DOHH2 (cell line): ENCODE measurements at regions not wholly inside any gene's neighbourhood (a gene's known extent, or its start where the extent isn't known, plus 50 kb on each side); places are given as distances from the start of the nearest gene placed in this dataset.

Experiments
- H3F3A ChIP-seq: fragments of 200-600 bp; sonication (generic), shearing (Covaris generic); 2 replicates; pipeline ENCODE4 v1.6.0; 2016; ENCODE audit warnings: antibody characterized with exemption, mild to moderate bottlenecking; ENCODE audit not compliant: control insufficient read depth, insufficient read depth
- H3K27ac ChIP-seq: fragments of 200-600 bp; sonication (generic); 2 replicates; pipeline ENCODE4 v1.5.1; 2014; ENCODE audit warnings: low read depth, mild to moderate bottlenecking, low read length, moderate library complexity
- H3K27me3 ChIP-seq: fragments of 200-600 bp; sonication (generic); 2 replicates; pipeline ENCODE4 v1.6.1; 2014; ENCODE audit warnings: mild to moderate bottlenecking, low read length, mixed read lengths; ENCODE audit not compliant: control insufficient read depth
- H3K36me3 ChIP-seq: fragments of 200-600 bp; sonication (generic); 2 replicates; pipeline ENCODE4 v1.6.1; 2014; ENCODE audit warnings: mild to moderate bottlenecking, low read length, moderate library complexity, mixed read lengths; ENCODE audit not compliant: control insufficient read depth
- H3K4me1 ChIP-seq: fragments of 200-600 bp; sonication (generic); 2 replicates; pipeline ENCODE4 v1.6.1; 2014; ENCODE audit warnings: mild to moderate bottlenecking, low read length, mixed read lengths; ENCODE audit not compliant: control insufficient read depth
- H3K4me2 ChIP-seq: fragments of 200-600 bp; sonication (generic); 2 replicates; pipeline ENCODE4 v1.6.0; 2014; ENCODE audit warnings: mild to moderate bottlenecking, low read length, moderate library complexity
- H3K4me3 ChIP-seq: fragments of 200-600 bp; sonication (generic); 2 replicates; pipeline ENCODE4 v1.5.1; 2014; ENCODE audit warnings: mild to moderate bottlenecking, low read length, mixed read lengths
- H3K79me2 ChIP-seq: fragments of 200-600 bp; sonication (generic); 2 replicates; pipeline ENCODE4 v1.6.1; 2014; ENCODE audit warnings: mild to moderate bottlenecking, low read length, mixed read lengths; ENCODE audit not compliant: control insufficient read depth
- H3K9me2 ChIP-seq: fragments of 200-600 bp; sonication (generic); replicated peaks from 2 replicates; pipeline ENCODE4 v1.6.1; 2014; ENCODE audit warnings: mild to moderate bottlenecking, low read length, mixed read lengths; ENCODE audit not compliant: control insufficient read depth
- H3K9me3 ChIP-seq: fragments of 200-600 bp; sonication (generic); 2 replicates; pipeline ENCODE4 v1.6.1; 2014; ENCODE audit warnings: antibody characterized with exemption, low read length, mixed read lengths; ENCODE audit not compliant: control insufficient read depth, insufficient read depth
- H4K20me1 ChIP-seq: fragments of 200-600 bp; sonication (generic); 2 replicates; pipeline ENCODE4 v1.6.0; 2014; ENCODE audit warnings: low read depth, mild to moderate bottlenecking, antibody characterized with exemption, low read length, moderate library complexity; ENCODE audit not compliant: control insufficient read depth, insufficient read depth
- EZH2phosphoT487 ChIP-seq: fragments of 200-600 bp; sonication (generic); IDR thresholded peaks from 2 replicates; pipeline ENCODE4 v1.6.1; 2017; ENCODE audit warnings: borderline replicate concordance, mild to moderate bottlenecking, antibody characterized with exemption, low read length, moderate library complexity, mixed read lengths
- TF ChIP-seq, protein P1 (sequence below): fragments of 200-600 bp; sonication (generic); IDR thresholded peaks from one replicate; pipeline ENCODE4 v1.5.1; 2014; ENCODE audit warnings: antibody characterized with exemption, mild to moderate bottlenecking, low read depth, low read length; ENCODE audit not compliant: poor library complexity, severe bottlenecking

DNA sequence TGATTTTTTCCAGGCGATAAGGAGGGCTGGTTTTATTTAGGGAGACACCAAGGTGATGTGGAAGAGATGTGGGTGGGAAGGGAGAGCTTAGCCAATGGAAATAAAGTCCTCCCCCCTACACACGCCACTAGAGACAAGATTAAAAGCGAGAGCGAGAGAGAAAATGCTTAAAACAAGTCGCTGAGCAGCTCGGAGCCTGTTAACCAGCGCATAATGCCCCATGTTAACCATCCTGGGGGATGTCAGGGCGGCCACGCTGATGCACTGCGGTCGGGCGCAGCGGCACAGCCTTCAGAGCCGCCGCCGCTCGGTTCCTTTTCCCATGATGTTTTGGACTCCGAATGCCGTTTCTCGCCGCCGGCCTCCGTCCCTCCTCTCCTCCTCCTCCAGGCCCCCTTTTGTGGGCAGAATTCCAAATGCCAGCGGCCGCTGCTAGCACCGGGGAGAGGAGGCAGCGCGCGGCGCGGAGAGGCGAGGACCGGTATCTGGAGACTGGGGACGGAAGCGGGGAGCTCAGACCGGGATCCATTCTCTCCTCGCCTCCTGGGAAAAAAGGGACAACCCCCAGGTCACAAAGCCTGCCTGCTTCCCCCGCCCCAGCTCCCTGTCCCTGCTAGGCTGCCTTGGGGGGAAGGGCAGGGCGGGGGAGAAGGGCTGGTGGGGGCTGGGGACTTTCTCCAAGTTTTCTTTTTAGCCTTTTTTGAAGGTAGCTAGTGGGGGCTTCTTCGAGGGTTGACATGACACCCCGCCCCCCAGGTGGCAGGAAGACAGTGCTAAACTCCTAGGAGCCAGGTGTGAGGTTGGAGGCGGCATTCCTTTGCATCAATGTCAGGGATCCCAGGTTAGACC lies 98.1 kb upstream of the CCL2 start:
- Histone ChIP-seq H3K4me3 (no peak overlapping the region), H3F3A (no peaks in the 10 kb centered on the region), H3K79me2 (no peaks in the 10 kb centered on the region), H3K4me2 (no peak overlapping the region), H3K4me1 (no peaks in the 10 kb centered on the region), H3K9me2 (no peaks in the 10 kb centered on the region), H3K27ac (no peak overlapping the region), H3K9me3 (no peaks in the 10 kb centered on the region), H4K20me1 (no peaks in the 10 kb centered on the region), H3K27me3 (no peaks in the 10 kb centered on the region), H3K36me3 (no peaks in the 10 kb centered on the region)
- TF ChIP-seq, protein P1, sequence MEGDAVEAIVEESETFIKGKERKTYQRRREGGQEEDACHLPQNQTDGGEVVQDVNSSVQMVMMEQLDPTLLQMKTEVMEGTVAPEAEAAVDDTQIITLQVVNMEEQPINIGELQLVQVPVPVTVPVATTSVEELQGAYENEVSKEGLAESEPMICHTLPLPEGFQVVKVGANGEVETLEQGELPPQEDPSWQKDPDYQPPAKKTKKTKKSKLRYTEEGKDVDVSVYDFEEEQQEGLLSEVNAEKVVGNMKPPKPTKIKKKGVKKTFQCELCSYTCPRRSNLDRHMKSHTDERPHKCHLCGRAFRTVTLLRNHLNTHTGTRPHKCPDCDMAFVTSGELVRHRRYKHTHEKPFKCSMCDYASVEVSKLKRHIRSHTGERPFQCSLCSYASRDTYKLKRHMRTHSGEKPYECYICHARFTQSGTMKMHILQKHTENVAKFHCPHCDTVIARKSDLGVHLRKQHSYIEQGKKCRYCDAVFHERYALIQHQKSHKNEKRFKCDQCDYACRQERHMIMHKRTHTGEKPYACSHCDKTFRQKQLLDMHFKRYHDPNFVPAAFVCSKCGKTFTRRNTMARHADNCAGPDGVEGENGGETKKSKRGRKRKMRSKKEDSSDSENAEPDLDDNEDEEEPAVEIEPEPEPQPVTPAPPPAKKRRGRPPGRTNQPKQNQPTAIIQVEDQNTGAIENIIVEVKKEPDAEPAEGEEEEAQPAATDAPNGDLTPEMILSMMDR = no peak
- TF ChIP-seq EZH2phosphoT487 = no peak

DNA sequence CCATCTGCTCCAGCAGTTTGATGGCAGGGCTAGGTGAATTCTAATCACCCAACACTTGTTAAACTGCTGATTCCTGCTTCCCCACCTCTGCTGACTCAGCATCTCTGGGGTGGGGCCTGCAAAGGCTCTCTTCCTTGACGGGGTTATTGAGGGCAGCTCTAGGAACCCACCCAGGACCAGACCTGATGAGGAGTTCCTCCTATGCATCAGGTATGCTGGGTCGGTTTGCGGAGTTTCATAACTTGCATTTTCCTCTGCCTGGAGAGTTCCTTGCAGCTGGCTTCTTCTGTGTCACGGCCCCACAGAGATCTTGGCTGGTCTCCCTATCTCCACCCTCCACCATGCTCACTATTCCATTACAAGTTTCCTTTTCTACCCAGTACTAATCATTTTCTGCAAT lies 93.4 kb upstream of the CCL2 start:
- H3K27me3 ChIP-seq = peaks cover 5% of the 10 kb centered on the region; the same call in 1 of the 2 replicates
- H3K4me3 ChIP-seq = no peak overlapping the region
- H3F3A ChIP-seq = no peaks in the 10 kb centered on the region
- no peak overlapping the region for H3K27ac ChIP-seq
- no peaks in the 10 kb centered on the region for H3K9me3 ChIP-seq
- no peaks in the 10 kb centered on the region for H3K4me1 ChIP-seq
- H3K9me2 ChIP-seq = no peaks in the 10 kb centered on the region
- no peaks in the 10 kb centered on the region for H3K79me2 ChIP-seq
- TF ChIP-seq, protein P1 = no peak
- TF ChIP-seq EZH2phosphoT487 = no peak
- H4K20me1 ChIP-seq = no peaks in the 10 kb centered on the region
- no peaks in the 10 kb centered on the region for H3K36me3 ChIP-seq
- H3K4me2 ChIP-seq = no peak overlapping the region

DNA sequence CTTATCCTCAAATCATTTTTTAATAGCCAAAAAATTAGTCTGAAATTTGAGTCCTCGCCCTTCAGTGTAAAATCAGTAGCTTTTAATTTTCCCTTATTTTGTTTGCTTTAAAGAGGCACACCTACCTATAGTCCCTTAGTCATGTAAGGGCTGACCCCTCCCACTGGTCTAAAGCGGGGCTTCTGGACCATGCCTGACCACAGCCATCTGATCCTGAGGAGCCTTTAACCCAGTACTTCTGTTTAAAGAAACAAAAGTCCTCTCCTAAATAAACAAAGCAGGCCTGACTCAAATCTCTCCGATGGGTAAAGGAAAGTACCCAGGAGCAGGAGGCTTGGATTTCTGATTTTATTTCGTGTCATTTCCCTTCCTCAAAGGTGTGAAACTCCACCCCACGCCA lies 92.0 kb upstream of the CCL2 start:
- Histone ChIP-seq H3K9me2 (no peaks in the 10 kb centered on the region), H3K9me3 (no peaks in the 10 kb centered on the region)

More for the DNA sequence above, 92.0 kb upstream of the CCL2 start:
- Histone ChIP-seq H3K36me3 (no peaks in the 10 kb centered on the region), H3F3A (no peaks in the 10 kb centered on the region), H3K4me3 (no peak overlapping the region), H3K27me3 (peaks cover 5% of the 10 kb centered on the region; the same call in 1 of the 2 replicates), H4K20me1 (no peaks in the 10 kb centered on the region), H3K27ac (no peak overlapping the region), H3K4me2 (no peak overlapping the region), H3K4me1 (no peaks in the 10 kb centered on the region), H3K79me2 (no peaks in the 10 kb centered on the region)
- TF ChIP-seq, protein P1 = no peak
